ENCODE measurements at regions not wholly inside any gene's neighbourhood (a gene's known extent, or its start where the extent isn't known, plus 50 kb on each side); places are given as distances from the start of the nearest gene placed in this dataset.

GRCh38 chr12:33184161-33184560 is 255.5 kb downstream of the SYT10 start:
- TF ChIP-seq CEBPB (IDR thresholded peaks at IDR 0.05), result no peak
- no peak for TF ChIP-seq EGR1 (IDR thresholded peaks at IDR 0.05)
- TF ChIP-seq EP300 (IDR thresholded peaks at IDR 0.05; ENCODE audit: borderline replicate concordance), result no peak
- no peak for TF ChIP-seq TAF1 (IDR thresholded peaks at IDR 0.05; ENCODE audit: low read depth)
- TF ChIP-seq CREB1 (IDR thresholded peaks at IDR 0.05; ENCODE audit: low read depth), result no peak
- no peak for TF ChIP-seq USF1 (IDR thresholded peaks at IDR 0.05)
- TF ChIP-seq ZBTB7A (IDR thresholded peaks at IDR 0.05; ENCODE audit: low read depth), result no peak
- TF ChIP-seq MAX (IDR thresholded peaks at IDR 0.05), result no peak
- TF ChIP-seq REST (IDR thresholded peaks at IDR 0.05; ENCODE audit: low read depth), result no peak
- no peak for TF ChIP-seq YY1 (IDR thresholded peaks at IDR 0.05; ENCODE audit: low read depth)
- no peak for TF ChIP-seq TCF12 (IDR thresholded peaks at IDR 0.05; ENCODE audit: low read depth)
- no peak for TF ChIP-seq RAD21 (IDR thresholded peaks at IDR 0.05; ENCODE audit: low read depth)
- no peak for TF ChIP-seq NFIC (IDR thresholded peaks at IDR 0.05)
